ENCODE measurements at regions not wholly inside any gene's neighbourhood (a gene's known extent, or its start where the extent isn't known, plus 50 kb on each side); places are given as distances from the start of the nearest gene placed in this dataset.

- no peak for TF ChIP-seq EZH2 (IDR thresholded peaks at IDR 0.05; ENCODE audit: borderline replicate concordance, low read depth, low read length, poor library complexity, severe bottlenecking)
- no peak for TF ChIP-seq CTCF (conservative IDR thresholded peaks at IDR 0.05; ENCODE audit: low read depth, low read length)
Observed at GRCh38 chr10:78609976-78610375, 458.8 kb upstream of the ZMIZ1 start.
